PFSK-1 (cell line): ENCODE measurements at regions not wholly inside any gene's neighbourhood (a gene's known extent, or its start where the extent isn't known, plus 50 kb on each side); places are given as distances from the start of the nearest gene placed in this dataset.

ENCODE experiments used
- FOXP2 ChIP-seq: optimal IDR thresholded peaks from 2 replicates; pipeline ENCODE3; 2011; ENCODE audit warnings: borderline replicate concordance, control low read depth, inconsistent platforms; ENCODE audit not compliant: insufficient read depth; ENCODE audit errors: extremely low read length, extremely low read depth
- POLR2AphosphoS5 ChIP-seq: IDR thresholded peaks from 2 replicates; pipeline ENCODE4 v1.6.1; 2012; ENCODE audit warnings: low read depth, mild to moderate bottlenecking, control low read depth, low read length, moderate library complexity
- SIN3A ChIP-seq: IDR thresholded peaks from 2 replicates; pipeline ENCODE4 v1.6.1; 2012; ENCODE audit warnings: mild to moderate bottlenecking, low read length, moderate library complexity, borderline replicate concordance; ENCODE audit not compliant: insufficient read depth
- TAF1 ChIP-seq: IDR thresholded peaks from 2 replicates; pipeline ENCODE4 v1.6.1; 2012; ENCODE audit warnings: low read length, control low read depth, borderline replicate concordance; ENCODE audit not compliant: insufficient read depth
- TF ChIP-seq, protein P1 (sequence below), 2 experiments: IDR thresholded peaks; 2 replicates each; pipeline versions ENCODE4 v1.6.1 to v1.8.0; 2011 to 2012; ENCODE audit warnings: low read depth in 2 of 2, low read length in 2 of 2, control low read depth in 1 of 2, inconsistent platforms in 1 of 2, mild to moderate bottlenecking in 1 of 2, moderate library complexity in 1 of 2; ENCODE audit not compliant: insufficient read depth in 1 of 2

DNA sequence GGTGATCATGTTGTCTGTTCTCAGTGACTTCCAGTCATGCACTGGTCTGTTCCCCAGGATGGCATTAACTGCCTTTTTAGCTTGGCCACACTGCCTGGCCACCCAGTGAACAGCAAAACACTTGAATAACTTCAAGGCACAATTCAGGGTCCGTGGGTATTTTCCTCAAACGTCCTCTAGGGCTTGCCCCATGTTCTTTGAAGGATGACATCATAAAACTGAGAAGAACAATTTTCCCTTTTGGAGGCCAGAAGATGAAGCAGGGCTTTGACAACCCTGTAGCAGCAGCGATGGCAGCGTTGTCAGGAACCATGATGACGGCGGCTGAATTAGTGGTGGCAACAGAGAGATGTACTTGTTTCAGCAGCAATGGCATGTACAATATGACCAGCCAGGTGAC is 465.9 kb upstream of the ONECUT1 start:
- TF ChIP-seq POLR2AphosphoS5 (no peak), TAF1 (no peak), SIN3A (no peak), FOXP2 (no peak)
- TF ChIP-seq, protein P1, sequence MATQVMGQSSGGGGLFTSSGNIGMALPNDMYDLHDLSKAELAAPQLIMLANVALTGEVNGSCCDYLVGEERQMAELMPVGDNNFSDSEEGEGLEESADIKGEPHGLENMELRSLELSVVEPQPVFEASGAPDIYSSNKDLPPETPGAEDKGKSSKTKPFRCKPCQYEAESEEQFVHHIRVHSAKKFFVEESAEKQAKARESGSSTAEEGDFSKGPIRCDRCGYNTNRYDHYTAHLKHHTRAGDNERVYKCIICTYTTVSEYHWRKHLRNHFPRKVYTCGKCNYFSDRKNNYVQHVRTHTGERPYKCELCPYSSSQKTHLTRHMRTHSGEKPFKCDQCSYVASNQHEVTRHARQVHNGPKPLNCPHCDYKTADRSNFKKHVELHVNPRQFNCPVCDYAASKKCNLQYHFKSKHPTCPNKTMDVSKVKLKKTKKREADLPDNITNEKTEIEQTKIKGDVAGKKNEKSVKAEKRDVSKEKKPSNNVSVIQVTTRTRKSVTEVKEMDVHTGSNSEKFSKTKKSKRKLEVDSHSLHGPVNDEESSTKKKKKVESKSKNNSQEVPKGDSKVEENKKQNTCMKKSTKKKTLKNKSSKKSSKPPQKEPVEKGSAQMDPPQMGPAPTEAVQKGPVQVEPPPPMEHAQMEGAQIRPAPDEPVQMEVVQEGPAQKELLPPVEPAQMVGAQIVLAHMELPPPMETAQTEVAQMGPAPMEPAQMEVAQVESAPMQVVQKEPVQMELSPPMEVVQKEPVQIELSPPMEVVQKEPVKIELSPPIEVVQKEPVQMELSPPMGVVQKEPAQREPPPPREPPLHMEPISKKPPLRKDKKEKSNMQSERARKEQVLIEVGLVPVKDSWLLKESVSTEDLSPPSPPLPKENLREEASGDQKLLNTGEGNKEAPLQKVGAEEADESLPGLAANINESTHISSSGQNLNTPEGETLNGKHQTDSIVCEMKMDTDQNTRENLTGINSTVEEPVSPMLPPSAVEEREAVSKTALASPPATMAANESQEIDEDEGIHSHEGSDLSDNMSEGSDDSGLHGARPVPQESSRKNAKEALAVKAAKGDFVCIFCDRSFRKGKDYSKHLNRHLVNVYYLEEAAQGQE (IDR thresholded peaks at IDR 0.05; ENCODE audit: insufficient read depth in 1 of 2, low read depth in 2 of 2, low read length in 2 of 2) = no peak
